H9 (cell line): ENCODE measurements at regions not wholly inside any gene's neighbourhood (a gene's known extent, or its start where the extent isn't known, plus 50 kb on each side); places are given as distances from the start of the nearest gene placed in this dataset.

ENCODE experiments used
- DNase-seq: peaks from one replicate; pipeline ENCODE4 v3.0.0-alpha.2; 2017
- H2AFZ ChIP-seq: one replicate; pipeline ENCODE4 v1.6.1; 2013; ENCODE audit warnings: mild to moderate bottlenecking, low read length, control low read depth, moderate library complexity
- H2AK5ac ChIP-seq: 2 replicates; pipeline ENCODE4 v1.6.1; 2013; ENCODE audit warnings: low read length, control low read depth, mixed read lengths; ENCODE audit not compliant: insufficient read length
- H2BK120ac ChIP-seq: one replicate; pipeline ENCODE4 v1.6.1; 2013; ENCODE audit warnings: low read depth, mild to moderate bottlenecking, low read length, control low read depth, inconsistent platforms; ENCODE audit not compliant: poor library complexity, severe bottlenecking
- H2BK12ac ChIP-seq: 2 replicates; pipeline ENCODE4 v1.6.1; 2013; ENCODE audit warnings: low read length, control low read depth, mixed read lengths, low read depth; ENCODE audit not compliant: insufficient read length
- H2BK15ac ChIP-seq: 2 replicates; pipeline ENCODE4 v1.6.1; 2013; ENCODE audit warnings: low read depth, low read length, control low read depth
- H2BK20ac ChIP-seq: one replicate; pipeline ENCODE4 v1.6.1; 2013; ENCODE audit warnings: low read depth, mild to moderate bottlenecking, low read length, control low read depth, inconsistent platforms; ENCODE audit not compliant: poor library complexity, severe bottlenecking
- H2BK5ac ChIP-seq: 2 replicates; pipeline ENCODE4 v1.6.1; 2013; ENCODE audit warnings: low read length, control low read depth, mixed read lengths; ENCODE audit not compliant: insufficient read length
- H3K14ac ChIP-seq: 2 replicates; pipeline ENCODE4 v1.6.1; 2013; ENCODE audit warnings: low read length, control low read depth; ENCODE audit not compliant: insufficient read depth
- H3K18ac ChIP-seq: 2 replicates; pipeline ENCODE4 v1.6.1; 2013; ENCODE audit warnings: low read depth, mild to moderate bottlenecking, mixed read lengths, low read length, control low read depth; ENCODE audit not compliant: insufficient read length
- H3K23ac ChIP-seq: 2 replicates; pipeline ENCODE4 v1.6.1; 2013; ENCODE audit warnings: low read length, control low read depth, mixed read lengths, low read depth; ENCODE audit not compliant: insufficient read length
- H3K23me2 ChIP-seq: 2 replicates; pipeline ENCODE4 v1.6.1; 2013; ENCODE audit warnings: low read depth, mild to moderate bottlenecking, mixed read lengths, low read length, control low read depth; ENCODE audit not compliant: insufficient read length, poor library complexity, severe bottlenecking
- H3K27ac ChIP-seq: 2 replicates; pipeline ENCODE4 v1.5.1; 2013; ENCODE audit warnings: low read length, control low read depth, mixed read lengths, low read depth; ENCODE audit not compliant: insufficient read length
- H3K27me3 ChIP-seq: 2 replicates; pipeline ENCODE4 v1.6.1; 2013; ENCODE audit warnings: low read length, control low read depth, inconsistent platforms; ENCODE audit not compliant: insufficient read depth
- H3K4ac ChIP-seq: 2 replicates; pipeline ENCODE4 v1.6.1; 2013; ENCODE audit warnings: low read depth, mild to moderate bottlenecking, control low read depth, inconsistent platforms, low read length, moderate library complexity
- H3K4me1 ChIP-seq: 2 replicates; pipeline ENCODE4 v1.6.1; 2013; ENCODE audit warnings: low read length, control low read depth, inconsistent platforms; ENCODE audit not compliant: insufficient read depth
- H3K4me2 ChIP-seq: 2 replicates; pipeline ENCODE4 v1.6.1; 2013; ENCODE audit warnings: low read length, control low read depth, mixed read lengths; ENCODE audit not compliant: insufficient read length, insufficient read depth
- H3K56ac ChIP-seq: 2 replicates; pipeline ENCODE4 v1.6.1; 2013; ENCODE audit warnings: low read depth, mild to moderate bottlenecking, mixed read lengths, low read length, control low read depth; ENCODE audit not compliant: insufficient read length
- H3K79me1 ChIP-seq: 2 replicates; pipeline ENCODE4 v1.6.1; 2013; ENCODE audit warnings: low read depth, mild to moderate bottlenecking, moderate library complexity, low read length, control low read depth, inconsistent platforms; ENCODE audit not compliant: insufficient read depth, poor library complexity, severe bottlenecking
- H3K79me2 ChIP-seq: 2 replicates; pipeline ENCODE4 v1.6.1; 2013; ENCODE audit warnings: low read length, control low read depth, inconsistent platforms; ENCODE audit not compliant: insufficient read depth
- H3K9ac ChIP-seq: 2 replicates; pipeline ENCODE4 v1.6.1; 2013; ENCODE audit warnings: low read length, control low read depth, mixed read lengths; ENCODE audit not compliant: insufficient read length; ENCODE audit errors: extremely low read depth
- H3K9me3 ChIP-seq: one replicate; pipeline ENCODE4 v1.6.1; 2013; ENCODE audit warnings: low read depth, low read length, inconsistent platforms; ENCODE audit not compliant: control insufficient read depth
- H3T11ph ChIP-seq: one replicate; pipeline ENCODE4 v1.6.1; 2013; ENCODE audit warnings: mild to moderate bottlenecking, low read length, control low read depth, inconsistent platforms
- H4K20me1 ChIP-seq: one replicate; pipeline ENCODE4 v1.6.1; 2013; ENCODE audit not compliant: control insufficient read depth, insufficient read length, insufficient read depth
- H4K5ac ChIP-seq: 2 replicates; pipeline ENCODE4 v1.6.1; 2013; ENCODE audit warnings: low read depth, mild to moderate bottlenecking, mixed read lengths, low read length, control low read depth; ENCODE audit not compliant: insufficient read length
- H4K8ac ChIP-seq: replicated peaks from 2 replicates; pipeline ENCODE4 v1.6.1; 2013; ENCODE audit warnings: low read length, control low read depth, mixed read lengths, low read depth; ENCODE audit not compliant: insufficient read length
- H4K91ac ChIP-seq: 2 replicates; pipeline ENCODE4 v1.6.1; 2013; ENCODE audit warnings: low read depth, mild to moderate bottlenecking, moderate library complexity, mixed read lengths, low read length, control low read depth; ENCODE audit not compliant: insufficient read length
- H3K27ac Mint-ChIP-seq, 3 experiments: 2 replicates in 2 of 3; 3 replicates in 1 of 3; pipeline ENCODE4 v1.8.0; 2020 to 2021; ENCODE audit warnings: mixed read lengths in 3 of 3, mild to moderate bottlenecking in 1 of 3, moderate library complexity in 1 of 3
- H3K27me3 Mint-ChIP-seq: 2 replicates; pipeline ENCODE4 v1.8.0; 2021; ENCODE audit warnings: low read depth, mild to moderate bottlenecking, moderate library complexity, mixed read lengths
- H3K36me3 Mint-ChIP-seq, 3 experiments: 2 replicates in 2 of 3; 3 replicates in 1 of 3; pipeline ENCODE4 v1.8.0; 2020 to 2021; ENCODE audit warnings: low read depth in 3 of 3, mixed read lengths in 3 of 3; ENCODE audit not compliant: insufficient read depth in 1 of 3
- H3K4me1 Mint-ChIP-seq, 2 experiments: 2 replicates each; pipeline ENCODE4 v1.8.0; 2020; ENCODE audit warnings: mixed read lengths in 2 of 2
- H3K4me3 Mint-ChIP-seq, 2 experiments: 2 replicates in 1 of 2; 3 replicates in 1 of 2; pipeline ENCODE4 v1.8.0; 2020 to 2021; ENCODE audit warnings: mild to moderate bottlenecking in 2 of 2, mixed read lengths in 2 of 2, moderate library complexity in 1 of 2
- H3K9me3 Mint-ChIP-seq, 2 experiments: 2 replicates in 1 of 2; 3 replicates in 1 of 2; pipeline ENCODE4 v1.8.0; 2020; ENCODE audit warnings: mild to moderate bottlenecking in 2 of 2, mixed read lengths in 2 of 2, moderate library complexity in 1 of 2
- WGBS: extraction: QIAGEN DNeasy Blood & Tissue Kit; methylation state at CpG from one replicate; pipeline ENCODE4 v1.1.7; 2013; ENCODE audit warnings: missing lambda C conversion rate, low lambda C conversion rate, mixed read lengths; ENCODE audit not compliant: insufficient read length; ENCODE audit errors: extremely low coverage; 5-methylcytosine and 5-hydroxymethylcytosine counted together
- TF ChIP-seq, protein P1 (sequence below): fragments of 200-600 bp; sonication (generic); conservative IDR thresholded peaks from 3 replicates; pipeline ENCODE4 v1.8.0; 2021; ENCODE audit warnings: antibody characterized with exemption, mild to moderate bottlenecking

DNA sequence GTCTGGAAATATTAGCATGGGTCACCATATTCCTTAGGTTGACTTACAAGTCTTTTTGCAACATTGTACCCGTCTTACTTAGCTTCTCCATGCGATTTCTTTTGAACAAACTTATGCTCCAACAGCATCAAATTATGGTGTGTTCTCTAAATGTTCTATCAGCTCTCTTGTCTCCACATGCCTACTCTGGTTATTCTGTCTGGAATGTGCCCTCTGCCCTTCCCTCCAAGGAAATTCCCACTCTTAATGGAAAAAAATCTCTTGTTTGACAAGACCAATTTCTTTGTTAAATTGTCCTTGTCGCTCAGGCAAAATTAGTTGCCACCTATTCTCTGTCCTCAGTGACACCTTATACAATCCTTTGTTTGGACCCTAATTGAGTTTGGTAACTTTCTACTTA lies 522.8 kb upstream of the LUZP2 start:
- H2BK120ac ChIP-seq, result no peak overlapping the region
- H4K20me1 ChIP-seq, result no peaks in the 10 kb centered on the region
- no peak overlapping the region for H4K91ac ChIP-seq
- H3K4me2 ChIP-seq, result no peak overlapping the region
- H3K23ac ChIP-seq, result no peak overlapping the region
- no peaks in the 10 kb centered on the region for H3K27me3 ChIP-seq
- TF ChIP-seq, protein P1, sequence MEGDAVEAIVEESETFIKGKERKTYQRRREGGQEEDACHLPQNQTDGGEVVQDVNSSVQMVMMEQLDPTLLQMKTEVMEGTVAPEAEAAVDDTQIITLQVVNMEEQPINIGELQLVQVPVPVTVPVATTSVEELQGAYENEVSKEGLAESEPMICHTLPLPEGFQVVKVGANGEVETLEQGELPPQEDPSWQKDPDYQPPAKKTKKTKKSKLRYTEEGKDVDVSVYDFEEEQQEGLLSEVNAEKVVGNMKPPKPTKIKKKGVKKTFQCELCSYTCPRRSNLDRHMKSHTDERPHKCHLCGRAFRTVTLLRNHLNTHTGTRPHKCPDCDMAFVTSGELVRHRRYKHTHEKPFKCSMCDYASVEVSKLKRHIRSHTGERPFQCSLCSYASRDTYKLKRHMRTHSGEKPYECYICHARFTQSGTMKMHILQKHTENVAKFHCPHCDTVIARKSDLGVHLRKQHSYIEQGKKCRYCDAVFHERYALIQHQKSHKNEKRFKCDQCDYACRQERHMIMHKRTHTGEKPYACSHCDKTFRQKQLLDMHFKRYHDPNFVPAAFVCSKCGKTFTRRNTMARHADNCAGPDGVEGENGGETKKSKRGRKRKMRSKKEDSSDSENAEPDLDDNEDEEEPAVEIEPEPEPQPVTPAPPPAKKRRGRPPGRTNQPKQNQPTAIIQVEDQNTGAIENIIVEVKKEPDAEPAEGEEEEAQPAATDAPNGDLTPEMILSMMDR, result no peak
- no peak overlapping the region for H2BK12ac ChIP-seq
- H3K9me3 ChIP-seq, result no peaks in the 10 kb centered on the region
- Mint-ChIP-seq H3K4me3 (no peak overlapping the region; a peak in 1 of 5 replicates), H3K9me3 (no peaks in the 10 kb centered on the region; a peak in 1 of 5 replicates), H3K4me1 (peaks cover 20 to 24% of the 10 kb centered on the region in 2 experiments), H3K27me3 (no peaks in the 10 kb centered on the region), H3K36me3 (peaks cover 0 to 3% (median 0%) of the 10 kb centered on the region in 3 experiments; a peak in 2 of 7 replicates), H3K27ac (peak overlapping the region in 2 of 3 experiments; percentile 30 to 52; a peak in 3 of 7 replicates)
- no peak overlapping the region for H3T11ph ChIP-seq
- no peak overlapping the region for H2BK15ac ChIP-seq
- H3K79me2 ChIP-seq, result no peaks in the 10 kb centered on the region
- H2AFZ ChIP-seq, result no peak overlapping the region
- no peak overlapping the region for H3K4ac ChIP-seq
- no peaks in the 10 kb centered on the region for H3K79me1 ChIP-seq
- H2AK5ac ChIP-seq, result no peak overlapping the region
- no peak overlapping the region for H3K27ac ChIP-seq
- no peak overlapping the region for H3K14ac ChIP-seq
- no peak overlapping the region for H3K18ac ChIP-seq
- no peak overlapping the region for H2BK20ac ChIP-seq
- DNase-seq, result no peak
- no peak overlapping the region for H2BK5ac ChIP-seq
- H3K56ac ChIP-seq, result no peak overlapping the region
- no peak overlapping the region for H4K5ac ChIP-seq
- no peaks in the 10 kb centered on the region for H3K23me2 ChIP-seq
- H3K4me1 ChIP-seq, result no peaks in the 10 kb centered on the region
- H4K8ac ChIP-seq, result no peak overlapping the region
- no peak overlapping the region for H3K9ac ChIP-seq
- no CpG with 5 or more reads among the region's 3 CpGs for WGBS
